KBM-7 (cell line): ENCODE measurements at regions not wholly inside any gene's neighbourhood (a gene's known extent, or its start where the extent isn't known, plus 50 kb on each side); places are given as distances from the start of the nearest gene placed in this dataset.

Experiments used
- DNase-seq: peaks from one replicate; pipeline ENCODE4 v3.0.0-alpha.2; 2015
- in situ Hi-C: fragments of 300-500 bp; cut with MboI; formaldehyde crosslinking; loops from 2 replicates; pipeline ENCODE4 v1.14.3; 2020; ENCODE audit warnings: low sequenced_read_pairs, low pct_unique_long_range_greater_than_20kb, mixed read lengths

DNA sequence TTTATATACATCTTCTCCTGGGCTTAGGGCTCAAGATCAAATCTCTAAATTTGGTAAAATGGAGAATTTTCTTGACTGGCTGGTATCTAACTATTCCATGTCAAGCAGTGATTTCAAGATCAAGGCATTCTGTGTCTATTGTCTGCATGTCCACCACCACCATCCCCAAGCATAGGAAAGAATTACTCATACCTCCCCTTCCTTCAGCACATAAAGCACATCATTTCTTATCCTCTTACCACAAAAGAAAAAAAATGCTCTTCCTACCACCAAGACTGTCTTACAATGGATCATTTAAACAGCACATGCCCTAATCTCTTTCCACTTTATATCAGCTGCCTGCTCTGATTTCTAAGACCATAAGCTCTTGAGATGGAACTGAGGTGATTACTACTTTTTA lies 470.5 kb upstream of the THBS1 start:
- DNase-seq, result no peak
- in situ Hi-C loops, result no loop called here

DNA sequence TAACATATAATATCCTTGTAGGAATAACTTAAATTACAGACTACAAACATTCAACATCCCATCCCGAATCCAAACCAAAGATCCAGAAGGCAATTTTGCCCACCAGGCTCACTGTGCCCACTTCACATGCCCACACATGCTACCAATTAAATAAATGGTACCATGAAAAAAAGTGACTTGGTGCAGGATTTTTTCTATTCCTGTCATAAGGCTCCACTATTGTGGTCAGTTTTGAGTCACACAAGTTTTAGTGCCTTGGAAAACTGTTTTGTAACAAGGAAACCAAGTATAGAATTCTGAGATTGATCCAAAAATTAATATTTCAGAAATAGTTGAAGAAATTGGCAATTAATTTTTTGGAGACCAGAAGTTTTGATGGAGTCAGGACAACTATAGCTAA lies 470.1 kb upstream of the THBS1 start:
- in situ Hi-C loops, result no loop called here
- DNase-seq, result no peak

DNA sequence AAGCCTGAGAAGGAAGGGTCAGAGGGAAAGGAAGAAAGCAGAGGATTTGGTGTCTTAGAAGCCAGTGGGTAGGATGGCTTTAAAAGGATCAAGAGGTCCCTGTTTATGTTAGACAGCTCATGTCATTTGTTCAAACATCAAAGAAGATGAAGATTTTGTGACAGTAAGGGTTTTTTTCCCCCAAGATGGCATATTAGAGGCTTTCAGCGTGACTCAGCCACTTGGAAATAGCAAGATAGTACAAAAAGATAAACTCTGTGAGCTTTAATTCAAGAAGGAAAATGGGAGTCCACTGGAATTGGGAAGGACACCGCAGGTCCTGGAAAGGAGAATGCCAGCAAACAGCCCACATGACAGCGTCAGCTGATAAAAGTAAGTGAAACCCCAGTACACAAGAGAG lies 467.1 kb upstream of the THBS1 start:
- in situ Hi-C loops, result no loop called here
- no peak for DNase-seq

DNA sequence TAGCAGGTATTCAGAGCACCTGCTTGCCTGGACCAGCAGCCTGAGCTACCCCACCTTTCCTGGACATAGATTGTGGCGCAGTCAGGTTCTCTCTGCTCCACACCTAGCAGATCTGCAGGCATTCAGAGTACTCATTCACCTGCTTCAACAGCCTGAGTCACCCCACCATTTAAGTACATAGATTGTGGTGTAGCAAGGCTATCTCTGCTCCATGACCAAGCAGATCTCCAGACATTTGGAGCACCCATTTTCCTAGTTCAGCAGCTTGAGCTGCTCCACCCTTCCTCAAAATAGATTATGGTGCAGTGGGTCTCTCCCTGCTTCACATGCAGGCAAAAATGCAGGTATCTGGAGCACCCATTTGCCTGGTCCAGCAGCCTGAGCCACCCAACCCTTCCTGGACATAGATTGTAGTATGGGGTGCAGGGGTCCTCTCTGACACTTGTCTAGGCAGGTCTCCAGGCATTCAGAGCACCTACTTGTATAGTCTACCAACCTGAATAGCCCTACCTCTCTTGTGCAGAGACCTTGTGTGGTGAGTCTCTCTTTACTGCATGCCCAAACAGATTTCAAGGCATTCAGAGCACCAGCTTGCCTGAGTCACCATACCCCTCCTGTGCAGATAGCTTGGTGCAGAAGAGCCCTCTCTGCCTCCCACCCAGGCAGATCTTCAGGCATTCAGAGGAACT lies 466.0 kb upstream of the THBS1 start:
- DNase-seq, result no peak
- in situ Hi-C loops, result no loop called here

DNA sequence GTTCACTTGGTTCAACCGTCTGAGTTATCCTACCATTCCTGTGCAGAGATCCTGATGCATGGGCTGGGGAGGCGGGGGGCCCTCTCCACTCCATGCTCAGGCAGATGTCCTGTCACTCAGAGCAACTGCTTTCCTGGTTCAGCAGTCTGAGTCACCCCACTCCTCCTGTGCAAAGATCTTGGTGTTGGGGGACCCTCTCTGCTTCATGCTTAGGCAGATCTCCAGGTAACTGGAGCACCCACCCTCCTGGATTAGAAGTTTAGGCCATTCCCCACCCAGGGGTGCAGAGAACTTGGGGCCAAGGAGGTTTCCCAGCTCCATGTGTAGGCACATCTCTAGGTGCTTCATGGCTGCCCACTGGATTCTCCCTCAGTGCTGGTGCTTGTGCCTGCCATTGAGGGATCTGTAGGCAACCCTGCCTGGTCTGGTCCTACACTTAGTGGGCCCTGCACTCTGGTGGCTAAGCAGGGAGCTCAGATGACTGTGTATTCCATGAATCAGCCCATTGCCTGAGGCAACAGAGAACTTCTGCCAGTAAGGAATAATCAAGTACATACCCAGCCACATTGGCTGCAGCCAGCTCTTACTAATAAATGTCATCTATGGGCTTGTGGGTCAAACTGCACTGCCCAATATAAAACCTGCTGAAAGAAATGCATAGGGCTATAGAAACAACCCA lies 465.4 kb upstream of the THBS1 start:
- DNase-seq, result no peak
- in situ Hi-C loops, result no loop called here

DNA sequence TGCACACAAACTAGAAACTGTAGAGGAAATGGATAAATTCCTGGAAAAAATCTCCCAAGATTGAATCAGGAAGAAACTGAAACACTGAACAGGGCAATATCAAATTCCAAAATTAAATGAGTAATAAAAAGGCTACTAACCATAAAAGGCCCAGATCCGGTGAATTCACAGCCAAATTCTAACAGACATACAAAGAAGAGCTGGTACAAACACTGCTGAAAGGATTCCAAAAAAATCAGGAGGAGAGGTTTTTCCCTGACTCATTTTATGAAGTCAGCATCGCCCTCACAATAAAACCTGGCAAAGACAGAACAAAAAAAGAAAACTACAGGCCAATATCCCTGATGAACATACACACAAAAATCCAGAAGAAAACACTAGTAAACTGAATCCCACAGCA lies 462.4 kb upstream of the THBS1 start:
- no peak for DNase-seq
- in situ Hi-C loops, result no loop called here

DNA sequence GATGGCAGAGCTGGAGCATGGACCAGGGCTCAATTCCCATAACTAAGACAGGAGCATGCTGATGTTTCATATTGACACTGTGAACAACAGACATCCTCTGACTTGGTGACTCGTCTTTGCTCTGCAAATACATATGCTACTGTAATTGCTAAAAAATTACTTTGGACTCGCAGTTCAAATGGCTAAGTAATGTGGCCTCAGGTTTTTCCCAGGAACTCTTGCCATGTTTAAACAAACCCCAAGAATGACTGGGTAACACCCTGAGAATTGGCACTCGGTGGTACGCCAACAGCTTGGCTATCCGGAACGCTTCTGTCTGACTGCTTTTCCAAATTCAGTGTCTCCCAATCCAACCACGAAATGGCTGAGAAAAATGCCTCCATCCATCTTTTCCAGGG lies 456.7 kb upstream of the THBS1 start:
- no peak for DNase-seq
- in situ Hi-C loops, result no loop called here

DNA sequence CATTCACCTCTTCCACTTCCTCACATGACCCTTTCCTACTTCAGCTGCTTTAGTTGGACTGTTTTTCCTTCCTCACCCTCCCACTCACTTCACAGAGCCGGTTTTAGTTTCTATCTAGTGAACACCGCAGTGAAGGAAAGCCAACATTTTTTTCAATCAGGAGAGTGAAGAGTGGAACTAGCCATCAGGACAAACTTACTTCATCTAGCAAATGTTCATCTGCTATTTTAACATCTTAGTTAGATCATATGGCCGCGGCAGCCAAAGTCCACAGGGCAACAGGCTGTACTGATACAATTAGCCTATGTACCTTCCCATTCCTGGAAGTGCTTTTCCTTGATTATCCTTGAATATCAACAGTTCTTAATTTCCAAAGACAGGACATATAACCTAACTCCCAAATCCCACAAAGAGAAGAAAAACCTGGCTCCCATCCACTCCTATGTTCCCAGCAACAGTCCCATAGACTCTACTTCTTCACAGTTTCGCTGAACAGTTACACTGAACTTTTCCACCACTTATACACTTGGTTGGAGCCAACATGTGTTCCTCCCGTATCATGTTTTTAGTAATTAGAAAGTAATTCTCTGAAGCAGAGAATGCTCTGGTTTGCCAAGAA lies 456.2 kb upstream of the THBS1 start:
- in situ Hi-C loops, result no loop called here
- no peak for DNase-seq

DNA sequence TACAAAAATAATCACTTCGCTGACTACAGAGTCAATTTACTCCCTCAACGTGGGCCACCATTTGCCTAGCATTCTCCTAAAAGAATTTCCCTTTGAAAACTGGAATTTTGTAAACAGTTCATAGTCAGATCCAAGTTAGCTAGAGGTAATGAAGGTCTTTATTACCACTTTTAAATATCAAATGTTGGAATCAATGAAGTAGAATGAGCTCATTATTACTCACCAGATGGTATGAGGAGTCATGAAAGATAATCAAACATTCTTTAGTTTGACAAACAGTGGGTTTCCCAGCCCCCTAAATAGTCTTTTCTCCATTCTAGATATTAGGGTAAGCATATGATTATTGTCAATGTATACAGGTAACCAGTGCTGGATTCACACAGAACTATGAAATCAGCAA lies 455.7 kb upstream of the THBS1 start:
- DNase-seq, result no peak
- in situ Hi-C loops, result no loop called here

DNA sequence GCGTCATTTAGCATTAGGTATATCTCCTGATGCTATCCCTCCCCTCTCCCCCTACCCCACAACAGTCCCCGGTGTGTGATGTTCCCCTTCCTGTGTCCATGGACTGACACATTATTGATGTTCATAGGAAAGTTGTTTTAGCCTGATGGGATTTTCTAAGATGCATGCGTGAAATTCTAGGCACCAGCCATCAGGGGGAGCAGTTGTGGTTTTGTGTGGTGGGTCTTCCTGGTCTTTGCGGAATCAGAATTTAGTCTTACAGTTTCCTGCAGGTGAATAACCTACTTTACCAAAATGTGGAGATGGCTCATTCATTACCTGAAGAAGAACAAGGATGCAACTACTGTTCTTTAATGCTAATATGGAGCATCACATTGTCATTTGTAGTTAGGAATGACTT lies 455.0 kb upstream of the THBS1 start:
- in situ Hi-C loops, result no loop called here
- peak; percentile 48 for DNase-seq

DNA sequence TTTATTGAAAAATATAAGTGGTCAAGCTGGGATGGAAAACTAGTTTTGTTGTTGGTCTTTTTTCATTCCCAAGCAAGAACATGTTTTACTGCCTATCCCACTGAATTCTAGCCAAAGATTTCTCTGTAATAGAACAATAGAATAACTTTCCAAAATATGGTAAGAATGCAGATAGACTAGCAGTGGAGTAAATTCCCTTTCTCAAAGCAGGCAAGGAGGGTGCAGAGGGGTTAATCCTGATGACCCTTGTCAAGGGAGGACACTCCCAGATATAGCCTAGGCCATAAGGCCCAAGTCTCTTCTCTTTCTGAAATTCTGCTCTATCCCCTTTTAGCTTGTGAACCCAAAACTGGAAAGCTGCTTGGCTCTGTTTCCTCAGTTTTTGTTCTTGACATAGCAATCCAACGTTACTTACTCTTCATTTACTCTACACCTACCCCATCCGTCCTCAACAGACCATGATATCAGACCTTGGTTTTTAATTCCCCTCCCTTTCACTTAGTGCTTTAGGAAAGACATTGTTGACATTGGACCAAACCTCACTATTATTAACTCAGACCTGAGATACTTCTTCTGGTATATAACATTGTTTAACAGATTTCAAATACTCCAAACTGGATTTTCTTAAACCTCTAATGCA lies 453.6 kb upstream of the THBS1 start:
- DNase-seq, result no peak
- in situ Hi-C loops, result no loop called here

DNA sequence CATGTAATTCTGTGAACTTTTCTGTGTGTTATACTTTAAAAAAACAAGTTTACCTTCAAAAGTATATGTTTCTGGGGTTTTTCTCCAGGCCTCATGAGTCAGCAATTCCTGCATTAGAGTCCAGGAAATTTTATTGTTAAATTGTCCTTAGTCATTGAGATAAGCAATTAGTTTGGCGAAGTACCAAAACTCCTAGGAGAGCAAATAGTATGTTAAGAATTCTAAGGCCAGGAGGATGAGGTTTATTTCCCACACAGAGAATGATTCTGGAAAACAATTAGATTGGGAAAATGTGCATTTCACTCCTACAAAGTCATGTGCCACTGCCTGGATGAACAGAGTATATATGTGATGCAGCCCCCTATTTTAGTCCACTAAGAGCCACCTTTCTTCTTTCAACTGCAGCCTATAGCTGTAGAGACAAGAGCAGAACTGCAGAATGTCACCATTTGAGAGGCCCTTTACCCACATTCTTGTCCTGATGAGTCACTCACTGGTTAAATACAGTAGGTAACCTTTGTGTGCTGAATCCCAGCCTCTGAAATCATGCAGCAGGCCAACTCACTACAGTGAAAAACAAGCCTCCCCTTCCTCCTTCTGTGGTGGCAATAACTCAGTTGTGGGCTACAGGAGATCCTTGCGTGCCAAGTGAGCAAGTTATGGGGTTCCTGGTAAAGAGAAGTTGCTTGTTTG lies 452.8 kb upstream of the THBS1 start:
- no peak for DNase-seq
- in situ Hi-C loops, result no loop called here

DNA sequence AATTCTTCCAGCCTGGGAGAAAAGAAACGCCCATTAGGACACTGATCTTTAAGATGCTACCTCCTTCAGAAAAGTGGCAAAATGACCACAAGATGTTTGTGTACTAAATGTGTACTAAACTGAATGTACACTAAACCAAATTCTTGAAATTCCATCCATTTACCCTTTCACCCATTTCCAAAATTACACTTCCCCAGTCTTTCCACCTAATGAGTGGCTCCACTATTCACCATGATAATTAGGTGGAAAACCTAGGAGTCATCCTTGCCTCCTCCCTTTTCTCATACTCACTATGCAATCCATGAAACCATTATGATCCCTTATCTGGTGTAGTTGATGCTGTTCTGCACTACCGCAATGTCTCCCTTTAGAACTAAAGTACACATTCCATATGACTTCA lies 452.1 kb upstream of the THBS1 start:
- DNase-seq, result no peak
- in situ Hi-C loops, result no loop called here

DNA sequence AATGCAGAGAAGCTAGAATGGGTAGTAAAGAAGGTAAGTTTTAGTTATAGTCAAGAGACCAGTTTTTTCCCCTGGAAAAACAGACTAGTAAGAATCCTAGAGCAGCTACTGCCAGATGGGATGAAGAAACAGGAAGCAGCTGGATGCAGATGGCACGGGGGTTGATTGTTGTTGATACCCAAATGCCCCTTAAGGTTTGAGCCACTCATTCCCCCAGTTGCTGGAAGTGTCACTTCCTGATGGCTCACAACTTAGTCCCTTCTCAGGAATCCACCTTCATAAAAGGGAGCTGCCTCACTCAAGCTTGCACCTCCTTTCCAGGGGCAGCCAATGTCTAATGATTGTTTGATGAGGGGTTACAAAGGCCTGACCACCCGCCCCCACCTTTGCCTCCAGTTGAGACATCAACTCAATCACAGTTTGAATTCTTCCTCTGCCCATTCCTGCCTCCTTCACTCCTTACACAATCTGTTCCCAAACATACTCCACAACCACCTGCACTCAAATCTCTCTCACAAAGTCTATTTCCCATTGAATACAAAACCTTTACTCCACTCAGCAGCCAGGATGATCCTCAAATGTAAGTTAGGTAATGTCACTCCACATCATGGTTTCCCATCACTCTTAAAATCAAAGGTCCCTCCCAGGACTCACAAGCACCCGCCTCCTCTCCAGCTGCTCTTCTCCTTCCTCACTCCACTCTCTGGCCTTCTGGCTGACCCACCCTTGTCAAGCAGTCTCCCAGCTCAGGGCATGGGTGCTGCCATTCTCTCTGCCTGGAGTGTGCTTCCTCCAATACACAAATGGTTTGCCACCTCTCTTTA lies 450.1 kb upstream of the THBS1 start:
- in situ Hi-C loops, result no loop called here

DNA sequence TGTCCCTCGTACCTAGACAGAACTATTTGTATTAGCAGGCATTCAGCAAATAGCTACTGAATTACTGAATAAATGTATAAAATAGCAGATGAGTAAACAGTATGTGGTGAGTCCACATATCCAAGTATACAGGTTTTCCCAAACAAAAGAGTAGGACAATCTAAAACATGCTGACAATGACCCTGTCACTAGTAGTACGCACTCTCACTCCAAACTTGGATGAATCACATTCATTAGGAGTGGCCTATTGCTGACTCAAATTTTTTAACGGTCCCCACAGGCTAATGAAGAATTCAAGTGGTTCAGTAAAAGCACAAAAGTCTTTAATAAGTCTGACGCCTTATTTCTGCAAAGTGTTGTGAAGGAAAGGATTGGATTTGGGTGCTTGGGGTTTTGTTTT lies 449.3 kb upstream of the THBS1 start:
- in situ Hi-C loops, result no loop called here
- DNase-seq, result no peak

More for the DNA sequence above, 450.1 kb upstream of the THBS1 start:
- no peak for DNase-seq

DNA sequence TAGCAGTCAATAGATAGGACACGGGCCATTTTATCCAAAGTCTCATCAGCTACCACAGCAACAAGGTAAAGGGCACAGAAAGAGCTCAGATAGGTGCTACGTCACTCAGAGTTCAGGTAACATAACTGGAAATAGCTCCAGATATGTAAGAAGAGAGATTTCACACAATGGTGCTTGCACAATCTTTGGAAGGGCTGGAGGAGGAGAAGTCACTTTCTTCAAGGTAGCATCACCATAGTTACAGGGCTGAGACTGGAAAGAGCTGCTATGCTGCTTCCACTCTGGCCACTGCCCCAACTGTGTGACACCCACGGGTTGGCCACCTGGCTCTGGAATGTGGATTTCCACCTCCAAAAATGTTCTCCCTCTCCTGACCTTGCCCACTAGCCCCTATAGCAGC lies 448.8 kb upstream of the THBS1 start:
- in situ Hi-C loops, result no loop called here
- no peak for DNase-seq

DNA sequence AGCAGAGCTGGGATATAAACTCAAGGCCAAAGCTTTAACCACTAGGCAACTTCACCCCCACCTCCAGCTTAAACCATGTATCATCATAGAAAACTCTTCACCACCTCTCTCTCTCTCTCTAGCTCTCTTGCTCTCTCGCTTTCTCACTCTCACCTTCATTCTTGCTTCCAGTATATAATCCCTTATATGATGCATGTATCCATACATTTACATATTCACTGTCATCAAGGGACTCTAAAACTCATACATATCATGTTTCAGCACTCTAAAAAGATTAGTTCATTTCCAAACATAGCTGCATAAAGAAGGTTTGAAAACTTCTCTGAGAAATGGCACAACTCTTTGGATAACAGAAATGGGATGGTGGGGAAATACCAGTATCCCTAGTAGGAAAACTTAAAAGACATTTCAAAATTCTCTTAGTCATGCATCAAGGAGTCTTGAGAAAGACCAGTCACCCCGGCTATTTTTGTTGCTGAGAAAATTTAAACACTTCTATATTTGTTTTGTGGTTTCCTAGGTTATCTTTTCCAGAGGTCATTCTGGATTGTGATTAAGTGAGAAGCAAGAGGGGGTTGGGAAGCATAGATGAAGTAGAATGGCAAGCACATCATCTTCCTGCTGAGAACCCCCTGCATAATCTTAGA lies 447.8 kb upstream of the THBS1 start:
- in situ Hi-C loops, result no loop called here
- DNase-seq, result no peak

DNA sequence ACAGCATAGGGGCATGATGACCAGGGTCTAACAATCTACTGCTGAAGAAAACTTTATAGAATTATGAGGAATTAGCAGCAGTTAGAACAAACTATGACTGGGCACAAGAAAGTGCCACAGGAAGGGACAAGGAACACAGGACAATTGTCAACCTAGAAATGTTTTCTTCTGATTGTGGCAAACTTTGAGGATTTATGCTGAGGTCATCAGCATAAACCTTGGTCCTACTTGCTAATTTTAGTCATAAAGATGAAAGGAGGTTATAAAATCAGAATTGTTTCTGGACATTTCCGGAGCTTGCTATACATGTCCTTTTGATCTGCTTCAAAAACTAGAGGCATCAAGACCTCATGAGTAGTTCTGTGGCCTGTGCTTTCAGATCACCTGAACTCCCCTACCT lies 446.6 kb upstream of the THBS1 start:
- in situ Hi-C loops, result no loop called here
- no peak for DNase-seq

DNA sequence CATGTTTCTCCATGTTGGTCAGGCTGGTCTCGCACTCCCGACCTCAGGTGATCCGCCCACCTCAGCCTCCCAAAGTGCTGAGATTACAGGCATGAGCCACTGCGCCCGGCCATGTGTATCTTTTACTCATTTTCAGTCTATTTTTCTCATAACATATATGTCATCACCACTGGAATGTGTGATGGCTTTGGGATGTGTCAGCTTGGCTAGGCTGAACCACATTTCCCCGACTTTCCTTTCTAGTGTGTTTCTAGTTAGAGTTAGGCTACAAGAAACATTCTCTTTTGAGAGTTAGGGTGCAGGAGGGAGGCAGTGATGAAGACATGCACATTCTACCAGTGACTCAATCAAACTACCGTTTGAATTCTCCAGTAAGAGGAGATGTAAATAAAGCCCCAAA lies 444.9 kb upstream of the THBS1 start:
- DNase-seq, result no peak
- in situ Hi-C loops, result no loop called here
